Stomach (tissue), 4 donors: ENCODE measurements at regions not wholly inside any gene's neighbourhood (a gene's known extent, or its start where the extent isn't known, plus 50 kb on each side); places are given as distances from the start of the nearest gene placed in this dataset.

ENCODE experiments used
- CTCF ChIP-seq, 7 experiments: fragments of 450-650 bp in 4 of 7; fragments of 200-600 bp in 3 of 7; sonication (generic) in 3 of 7; IDR thresholded peaks; one replicate each; pipeline ENCODE4 v1.5.1; 2016 to 2019; ENCODE audit warnings: antibody characterized with exemption in 7 of 7, control low read depth in 2 of 7, mild to moderate bottlenecking in 1 of 7
- EP300 ChIP-seq: sonication (generic); formaldehyde crosslinking; IDR thresholded peaks from one replicate; pipeline ENCODE4 v1.6.1; 2017; ENCODE audit warnings: antibody characterized with exemption
- POLR2A ChIP-seq, 4 donors: fragments of 450-650 bp; IDR thresholded peaks; one replicate each; pipeline ENCODE4 v1.6.1; 2016; ENCODE audit warnings: antibody characterized with exemption in 4 of 4, control low read depth in 2 of 4, mild to moderate bottlenecking in 1 of 4, moderate library complexity in 1 of 4
- POLR2AphosphoS5 ChIP-seq, 3 donors: sonication (generic); formaldehyde crosslinking; IDR thresholded peaks; one replicate each; pipeline ENCODE4 v1.6.1; 2016; ENCODE audit warnings: antibody characterized with exemption in 3 of 3

DNA sequence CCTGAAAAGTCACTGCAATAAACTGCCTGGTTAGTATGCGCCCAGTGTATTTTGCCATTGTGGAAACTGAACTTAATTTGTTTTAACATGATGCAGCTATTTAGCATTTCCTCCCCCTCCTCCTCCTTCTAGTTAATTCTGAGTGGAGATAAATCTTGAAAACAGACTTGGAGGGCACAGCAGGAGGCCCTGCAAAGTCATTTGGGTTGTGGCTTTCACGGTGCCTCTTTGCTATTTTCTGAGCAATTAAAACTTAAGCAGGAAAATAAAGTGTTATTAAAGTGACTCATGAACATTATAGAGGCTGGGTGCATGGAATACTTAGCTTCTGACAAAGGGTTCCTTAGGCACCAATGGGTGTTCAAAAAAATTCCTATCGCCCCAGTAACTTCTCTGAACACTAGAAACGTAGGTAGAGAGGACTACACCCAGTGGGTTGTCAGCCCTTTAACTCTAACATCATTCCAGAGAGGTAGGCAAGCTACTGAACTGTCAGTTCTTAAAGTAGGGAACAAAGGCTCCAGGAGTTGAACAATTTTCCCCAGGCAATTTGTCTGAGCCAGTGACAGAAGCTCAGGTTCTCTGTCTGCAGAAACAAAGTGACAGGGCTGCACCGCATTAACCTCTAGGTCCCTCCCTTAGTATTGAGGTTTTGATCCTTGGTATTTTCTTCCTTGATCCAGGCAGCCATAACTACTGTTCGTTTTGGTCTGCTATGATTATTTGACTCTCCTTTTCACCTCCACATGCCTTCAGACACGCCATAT lies 158.3 kb upstream of the KIT start:
- TF ChIP-seq POLR2A (IDR thresholded peaks at IDR 0.05) (no peak), CTCF (IDR thresholded peaks at IDR 0.05) (no peak), POLR2AphosphoS5 (IDR thresholded peaks at IDR 0.05) (no peak), EP300 (no peak)
